ENCODE measurements at regions not wholly inside any gene's neighbourhood (a gene's known extent, or its start where the extent isn't known, plus 50 kb on each side); places are given as distances from the start of the nearest gene placed in this dataset.

DNA sequence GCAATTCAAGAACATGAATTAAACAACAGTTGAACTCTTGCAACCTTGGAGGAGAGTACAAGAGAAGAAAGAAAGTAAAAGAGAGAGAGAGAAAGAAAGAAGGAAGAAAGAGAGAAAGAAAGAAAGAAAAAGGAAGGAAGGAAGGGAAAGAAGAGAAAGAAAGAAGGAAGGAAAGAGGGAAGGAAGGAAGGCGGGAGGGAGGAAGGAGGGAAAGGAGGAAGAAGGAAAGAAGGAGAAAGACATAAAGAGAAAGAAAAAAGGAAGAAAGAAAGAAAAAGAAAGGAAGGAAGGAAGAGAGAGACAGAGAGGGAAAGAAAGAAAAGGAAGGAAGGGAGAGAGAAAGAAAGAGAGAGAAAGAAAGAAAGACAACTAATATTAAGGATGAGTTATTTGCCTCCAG is 1106.7 kb downstream of the TYW1 start:
- TF ChIP-seq, protein P1, sequence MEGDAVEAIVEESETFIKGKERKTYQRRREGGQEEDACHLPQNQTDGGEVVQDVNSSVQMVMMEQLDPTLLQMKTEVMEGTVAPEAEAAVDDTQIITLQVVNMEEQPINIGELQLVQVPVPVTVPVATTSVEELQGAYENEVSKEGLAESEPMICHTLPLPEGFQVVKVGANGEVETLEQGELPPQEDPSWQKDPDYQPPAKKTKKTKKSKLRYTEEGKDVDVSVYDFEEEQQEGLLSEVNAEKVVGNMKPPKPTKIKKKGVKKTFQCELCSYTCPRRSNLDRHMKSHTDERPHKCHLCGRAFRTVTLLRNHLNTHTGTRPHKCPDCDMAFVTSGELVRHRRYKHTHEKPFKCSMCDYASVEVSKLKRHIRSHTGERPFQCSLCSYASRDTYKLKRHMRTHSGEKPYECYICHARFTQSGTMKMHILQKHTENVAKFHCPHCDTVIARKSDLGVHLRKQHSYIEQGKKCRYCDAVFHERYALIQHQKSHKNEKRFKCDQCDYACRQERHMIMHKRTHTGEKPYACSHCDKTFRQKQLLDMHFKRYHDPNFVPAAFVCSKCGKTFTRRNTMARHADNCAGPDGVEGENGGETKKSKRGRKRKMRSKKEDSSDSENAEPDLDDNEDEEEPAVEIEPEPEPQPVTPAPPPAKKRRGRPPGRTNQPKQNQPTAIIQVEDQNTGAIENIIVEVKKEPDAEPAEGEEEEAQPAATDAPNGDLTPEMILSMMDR (IDR thresholded peaks at IDR 0.05), result no peak
- TF ChIP-seq EP300 (IDR thresholded peaks at IDR 0.05), result no peak
